WERI-Rb-1 (cell line): ENCODE measurements at regions not wholly inside any gene's neighbourhood (a gene's known extent, or its start where the extent isn't known, plus 50 kb on each side); places are given as distances from the start of the nearest gene placed in this dataset.

Experiments
- DNase-seq: peaks from one replicate; pipeline ENCODE4 v3.0.0-alpha.2; 2020
- H3K27ac ChIP-seq: fragments of 250-450 bp; sonication (Bioruptor Pico); 2 replicates; pipeline ENCODE4 v1.5.1; 2020; ENCODE audit warnings: mild to moderate bottlenecking, moderate library complexity
- H3K27me3 ChIP-seq: fragments of 250-450 bp; sonication (Bioruptor Pico); 2 replicates; pipeline ENCODE4 v1.5.1; 2021; ENCODE audit warnings: mild to moderate bottlenecking, low read depth, moderate library complexity; ENCODE audit not compliant: insufficient read depth, severe bottlenecking
- H3K36me3 ChIP-seq: fragments of 250-450 bp; sonication (Bioruptor Pico); 2 replicates; pipeline ENCODE4 v1.5.1; 2020; ENCODE audit warnings: mild to moderate bottlenecking, moderate library complexity
- H3K4me3 ChIP-seq: 2 replicates; pipeline ENCODE4 v1.5.1; 2011; ENCODE audit warnings: low read depth, mild to moderate bottlenecking, control low read depth, low read length
- H3K9me3 ChIP-seq: fragments of 250-450 bp; sonication (Bioruptor Pico); 2 replicates; pipeline ENCODE4 v1.5.1; 2021; ENCODE audit warnings: mild to moderate bottlenecking, moderate library complexity; ENCODE audit not compliant: severe bottlenecking
- CTCF ChIP-seq: IDR thresholded peaks from 2 replicates; pipeline ENCODE4 v1.5.1; 2011; ENCODE audit warnings: low read depth, mild to moderate bottlenecking, control low read depth, inconsistent platforms, low read length

GRCh38 chr6:56841381-56841749, 113.5 kb upstream of the BEND6 start:
- TF ChIP-seq CTCF = no peak
- no peak overlapping the region for H3K27ac ChIP-seq
- DNase-seq = no peak
- no peaks in the 10 kb centered on the region for H3K27me3 ChIP-seq
- H3K36me3 ChIP-seq = peaks cover 4% of the 10 kb centered on the region; the same call in 1 of the 2 replicates
- H3K9me3 ChIP-seq = no peaks in the 10 kb centered on the region
- H3K4me3 ChIP-seq = no peak overlapping the region

GRCh38 chr6:56840467-56841380, 114.2 kb upstream of the BEND6 start:
- no peak overlapping the region for H3K4me3 ChIP-seq
- no peaks in the 10 kb centered on the region for H3K27me3 ChIP-seq
- no peak overlapping the region for H3K27ac ChIP-seq
- peaks cover 4% of the 10 kb centered on the region; the same call in 1 of the 2 replicates for H3K36me3 ChIP-seq
- no peaks in the 10 kb centered on the region for H3K9me3 ChIP-seq
- TF ChIP-seq CTCF = no peak
- no peak for DNase-seq

- Histone ChIP-seq H3K9me3 (no peaks in the 10 kb centered on the region), H3K27me3 (no peaks in the 10 kb centered on the region), H3K4me3 (no peak overlapping the region), H3K27ac (no peak overlapping the region), H3K36me3 (peaks cover 4% of the 10 kb centered on the region; the same call in 1 of the 2 replicates)
- no peak for DNase-seq
- TF ChIP-seq CTCF = no peak
Observed at GRCh38 chr6:56839533-56840183, 115.2 kb upstream of the BEND6 start.

- TF ChIP-seq CTCF = no peak
- Histone ChIP-seq H3K9me3 (no peaks in the 10 kb centered on the region), H3K4me3 (no peak overlapping the region), H3K27ac (no peak overlapping the region), H3K27me3 (no peaks in the 10 kb centered on the region), H3K36me3 (peaks cover 4% of the 10 kb centered on the region; the same call in 1 of the 2 replicates)
- DNase-seq = no peak
Observed at GRCh38 chr6:56838965-56839364, 115.9 kb upstream of the BEND6 start.

GRCh38 chr6:56838016-56838555, 116.8 kb upstream of the BEND6 start:
- DNase-seq = no peak
- TF ChIP-seq CTCF = no peak
- H3K27me3 ChIP-seq = no peaks in the 10 kb centered on the region
- no peak overlapping the region for H3K4me3 ChIP-seq
- no peak overlapping the region for H3K27ac ChIP-seq
- peaks cover 4% of the 10 kb centered on the region; the same call in 1 of the 2 replicates for H3K36me3 ChIP-seq
- H3K9me3 ChIP-seq = no peaks in the 10 kb centered on the region
